K562 (cell line): ENCODE measurements at regions not wholly inside any gene's neighbourhood (a gene's known extent, or its start where the extent isn't known, plus 50 kb on each side); places are given as distances from the start of the nearest gene placed in this dataset.

Experiments used
- ATAC-seq: fragments of 200-7000 bp; cut with Tn5 transposase; 3 replicates; pipeline ENCODE4 v1.9.1; 2020; ENCODE audit warnings: moderate library complexity
- BruUV-seq: library from RNA; stranded (reverse); fragments of 400-500 nt; replicated peaks from 2 replicates; lab custom pipeline; 2021; lab: Mats Ljungman, UMichigan
- CTCF ChIA-PET: fragments of 300-600 bp; formaldehyde crosslinking; extraction: SDS; loops from one replicate; lab custom pipeline; 2021; ENCODE audit warnings: low intra/inter-chr PET ratio; lab: Yijun Ruan, JAX
- POLR2A ChIA-PET: fragments of 300-600, 350-650 bp; sonication (Branson Sonifier 250); formaldehyde crosslinking; extraction: SDS; loops from one replicate; lab custom pipeline; 2021; ENCODE audit warnings: antibody characterized with exemption, inconsistent platforms; lab: Yijun Ruan, JAX
- DNase-seq, 4 experiments: peaks; one replicate each; pipeline versions ENCODE4 v3.0.0 to v3.0.0-alpha.2; 2011 to 2018; ENCODE audit warnings: low spot score in 3 of 4, mixed read lengths in 3 of 4; ENCODE audit errors: extremely low read depth in 1 of 4
- FAIRE-seq: peaks from 2 replicates; lab custom pipeline; 2011; peaks lifted over from hg19 to GRCh38; lab: Jason Lieb, UNC
- H2AFZ ChIP-seq: 2 replicates; pipeline ENCODE4 v1.6.0; 2011; ENCODE audit warnings: low read depth, low read length, control low read depth, inconsistent platforms
- H3K27ac ChIP-seq: fragments of 200-600 bp; 3 replicates; pipeline ENCODE4 v1.8.0; 2011; ENCODE audit warnings: low read depth, mild to moderate bottlenecking, control low read depth, inconsistent platforms, low read length, moderate library complexity, mixed read lengths; ENCODE audit errors: extremely low read depth
- H3K27me3 ChIP-seq, 2 experiments: fragments of 300-600 bp in 1 of 2; 2 replicates in 1 of 2; 3 replicates in 1 of 2; pipeline versions ENCODE4 v1.6.0 to v1.8.0; 2011; ENCODE audit warnings: inconsistent platforms in 2 of 2, low read length in 2 of 2, mild to moderate bottlenecking in 1 of 2, mixed read lengths in 1 of 2, moderate library complexity in 1 of 2; ENCODE audit not compliant: control insufficient read depth in 2 of 2, insufficient read depth in 2 of 2
- H3K36me3 ChIP-seq: fragments of 300-600 bp; 3 replicates; pipeline ENCODE4 v1.8.0; 2011; ENCODE audit warnings: mild to moderate bottlenecking, low read length, inconsistent platforms; ENCODE audit not compliant: control insufficient read depth, insufficient read depth
- H3K4me1 ChIP-seq, 2 experiments: fragments of 200-600 bp in 1 of 2; replicated peaks in 1 of 2; 2 replicates in 1 of 2; 3 replicates in 1 of 2; pipeline versions ENCODE4 v1.5.1 to v1.8.0; 2011; ENCODE audit warnings: inconsistent platforms in 2 of 2, low read length in 2 of 2, mild to moderate bottlenecking in 1 of 2, mixed read lengths in 1 of 2, moderate library complexity in 1 of 2; ENCODE audit not compliant: control insufficient read depth in 2 of 2, insufficient read depth in 2 of 2
- H3K4me2 ChIP-seq: 2 replicates; pipeline ENCODE4 v1.6.1; 2011; ENCODE audit warnings: low read length, control low read depth, inconsistent platforms, mixed read lengths; ENCODE audit not compliant: insufficient read depth
- H3K4me3 ChIP-seq: fragments of 200-600 bp; sonication (generic), shearing (Covaris generic); 2 replicates; pipeline ENCODE4 v1.5.1; 2016; ENCODE audit warnings: control low read depth, inconsistent platforms
- H3K79me2 ChIP-seq: fragments of 200-600 bp; 3 replicates; pipeline ENCODE4 v1.8.0; 2011; ENCODE audit warnings: low read length, inconsistent platforms; ENCODE audit not compliant: control insufficient read depth, insufficient read depth
- H3K9ac ChIP-seq, 2 experiments: 2 replicates each; pipeline versions ENCODE4 v1.6.0 to v1.6.1; 2011; ENCODE audit warnings: low read depth in 2 of 2, low read length in 2 of 2, control low read depth in 1 of 2, inconsistent platforms in 1 of 2, mild to moderate bottlenecking in 1 of 2, mixed read lengths in 1 of 2; ENCODE audit not compliant: insufficient read depth in 1 of 2
- H3K9me1 ChIP-seq: one replicate; pipeline ENCODE4 v1.6.0; 2011; ENCODE audit warnings: inconsistent platforms, mild to moderate bottlenecking, low read length, moderate library complexity; ENCODE audit not compliant: control insufficient read depth, insufficient read depth
- H3K9me3 ChIP-seq: replicated peaks from 2 replicates; pipeline ENCODE4 v1.5.1; 2011; ENCODE audit warnings: low read depth, low read length, inconsistent platforms; ENCODE audit not compliant: control insufficient read depth, insufficient read depth
- H4K20me1 ChIP-seq: replicated peaks from 2 replicates; pipeline ENCODE4 v1.6.1; 2011; ENCODE audit warnings: low read length, inconsistent platforms, mixed read lengths; ENCODE audit not compliant: control insufficient read depth, insufficient read depth
- ARNT ChIP-seq, 2 experiments: fragments of 450-650 bp; IDR thresholded peaks; 2 replicates each; pipeline ENCODE4 v1.6.1; 2016; ENCODE audit warnings: mild to moderate bottlenecking in 1 of 2
- BRD9 ChIP-seq: fragments of 450-650 bp; IDR thresholded peaks from 2 replicates; pipeline ENCODE4 v1.6.1; 2018; ENCODE audit warnings: low read depth; ENCODE audit not compliant: partially characterized antibody
- EHMT2 ChIP-seq: fragments of 450-650 bp; IDR thresholded peaks from 2 replicates; pipeline ENCODE4 v1.6.1; 2018; ENCODE audit warnings: antibody characterized with exemption
- HBP1 ChIP-seq: fragments of 450-650 bp; formaldehyde crosslinking; IDR thresholded peaks from 2 replicates; pipeline ENCODE4 v1.4.0; 2022; ENCODE audit warnings: missing genetic modification characterization
- HDAC8 ChIP-seq: fragments of 450-650 bp; IDR thresholded peaks from 2 replicates; pipeline ENCODE4 v1.6.1; 2016; ENCODE audit warnings: mild to moderate bottlenecking, missing genetic modification characterization, moderate library complexity, missing compliant biosample characterization
- LCOR ChIP-seq: sonication (generic); formaldehyde crosslinking; IDR thresholded peaks from 2 replicates; pipeline ENCODE4 v1.8.0; 2022; ENCODE audit warnings: mild to moderate bottlenecking, missing genetic modification reagents
- MCM7 ChIP-seq, 2 experiments: fragments of 450-650 bp; IDR thresholded peaks; 2 replicates each; pipeline ENCODE4 v1.6.1; 2016 to 2018
- MEIS2 ChIP-seq: fragments of 450-650 bp; IDR thresholded peaks from 2 replicates; pipeline ENCODE4 v1.6.1; 2014; ENCODE audit warnings: mild to moderate bottlenecking; ENCODE audit not compliant: partially characterized antibody
- RBM15 ChIP-seq: fragments of 200-400 bp; formaldehyde crosslinking; IDR thresholded peaks from 2 replicates; pipeline ENCODE4 v1.6.1; 2018; ENCODE audit warnings: mild to moderate bottlenecking, low read length, moderate library complexity; ENCODE audit not compliant: insufficient read depth
- RERE ChIP-seq: sonication (generic); formaldehyde crosslinking; IDR thresholded peaks from 2 replicates; pipeline ENCODE4 v1.8.0; 2023; ENCODE audit warnings: missing genetic modification reagents, mild to moderate bottlenecking, borderline replicate concordance
- SAP30 ChIP-seq: fragments of 200-600 bp; sonication (generic); IDR thresholded peaks from 2 replicates; pipeline ENCODE4 v1.6.1; 2012; ENCODE audit warnings: borderline replicate concordance, low read depth, mild to moderate bottlenecking, moderate library complexity, low read length, control low read depth, inconsistent platforms; ENCODE audit not compliant: insufficient read depth, poor library complexity, severe bottlenecking
- ZNF449 ChIP-seq: fragments of 250-450 bp; sonication (Bioruptor Pico); IDR thresholded peaks from 2 replicates; pipeline ENCODE4 v1.8.0; 2022; ENCODE audit warnings: moderate library complexity, mild to moderate bottlenecking, inconsistent platforms
- ZNF717 ChIP-seq: fragments of 250-450 bp; sonication (Bioruptor Pico); IDR thresholded peaks from 2 replicates; pipeline ENCODE4 v1.5.0; 2021
- WGBS: fragments of 100-300 bp; shearing (Covaris generic); methylation state at CpG from one replicate; pipeline ENCODE4 v1.1.6; 2016; ENCODE audit warnings: low coverage, mixed read lengths; ENCODE audit not compliant: insufficient coverage; ENCODE audit errors: missing lambda C conversion rate; 5-methylcytosine and 5-hydroxymethylcytosine counted together
- in situ Hi-C: fragments of 300-500 bp; cut with MboI; formaldehyde crosslinking; loops from 4 replicates; pipeline ENCODE4 v1.15.0; 2018; ENCODE audit warnings: inconsistent platforms, mixed read lengths
- intact Hi-C: fragments of 100-400 bp; cut with micrococcal nuclease; formaldehyde crosslinking; loops from 2 replicates; pipeline ENCODE4 v1.14.2; 2022

- no peaks in the 10 kb centered on the region; a peak in 1 of 5 replicates for H3K4me1 ChIP-seq
- H3K4me3 ChIP-seq, result no peak overlapping the region
- intact Hi-C loops (loop anchor here (10.0 kb wide), 1 partner anchor 302 kb away; no protein-coding TSS in a partner anchor), in situ Hi-C loops (no loop called here)
- H3K79me2 ChIP-seq, result no peaks in the 10 kb centered on the region
- no peak for FAIRE-seq
- no peak overlapping the region for H2AFZ ChIP-seq
- H3K4me2 ChIP-seq, result no peak overlapping the region
- DNase-seq, result no peak
- no peaks in the 10 kb centered on the region for H3K9me1 ChIP-seq
- BruUV-seq, result no TSS peak
- no peak overlapping the region for H3K9ac ChIP-seq
- no peaks in the 10 kb centered on the region for H3K36me3 ChIP-seq
- H3K27me3 ChIP-seq, result peaks cover 0 to 17% of the 10 kb centered on the region in 2 experiments; a peak in 4 of 5 replicates
- WGBS, result 19% methylated on average over 25 of the region's 91 CpGs
- H3K9me3 ChIP-seq, result no peaks in the 10 kb centered on the region
- H4K20me1 ChIP-seq, result no peaks in the 10 kb centered on the region
- no peak overlapping the region for H3K27ac ChIP-seq
- ChIA-PET CTCF (no interaction called here), POLR2A (no interaction called here)
- no peak for ATAC-seq
- TF ChIP-seq EHMT2 (no peak), RBM15 (no peak), ZNF449 (no peak), RERE (no peak), LCOR (CRISPR knock-in tag) (no peak), HDAC8 (tag) (no peak), ARNT (IDR thresholded peaks at IDR 0.05) (no peak), HBP1 (CRISPR knock-in tag) (no peak), MEIS2 (no peak), MCM7 (IDR thresholded peaks at IDR 0.05) (no peak), SAP30 (no peak), ZNF717 (CRISPR knock-in tag) (no peak), BRD9 (no peak)
These were observed 63.5 kb downstream of the CRYBB2 start for GRCh38 chr22:25282671-25283561.
